HG03196 (cell line): ENCODE measurements at regions not wholly inside any gene's neighbourhood (a gene's known extent, or its start where the extent isn't known, plus 50 kb on each side); places are given as distances from the start of the nearest gene placed in this dataset.

Experiments used
- ATAC-seq: cut with Tn5 transposase; IDR thresholded peaks from one replicate; pipeline ENCODE4 v1.9.1; 2021; ENCODE audit not compliant: unreplicated experiment

DNA sequence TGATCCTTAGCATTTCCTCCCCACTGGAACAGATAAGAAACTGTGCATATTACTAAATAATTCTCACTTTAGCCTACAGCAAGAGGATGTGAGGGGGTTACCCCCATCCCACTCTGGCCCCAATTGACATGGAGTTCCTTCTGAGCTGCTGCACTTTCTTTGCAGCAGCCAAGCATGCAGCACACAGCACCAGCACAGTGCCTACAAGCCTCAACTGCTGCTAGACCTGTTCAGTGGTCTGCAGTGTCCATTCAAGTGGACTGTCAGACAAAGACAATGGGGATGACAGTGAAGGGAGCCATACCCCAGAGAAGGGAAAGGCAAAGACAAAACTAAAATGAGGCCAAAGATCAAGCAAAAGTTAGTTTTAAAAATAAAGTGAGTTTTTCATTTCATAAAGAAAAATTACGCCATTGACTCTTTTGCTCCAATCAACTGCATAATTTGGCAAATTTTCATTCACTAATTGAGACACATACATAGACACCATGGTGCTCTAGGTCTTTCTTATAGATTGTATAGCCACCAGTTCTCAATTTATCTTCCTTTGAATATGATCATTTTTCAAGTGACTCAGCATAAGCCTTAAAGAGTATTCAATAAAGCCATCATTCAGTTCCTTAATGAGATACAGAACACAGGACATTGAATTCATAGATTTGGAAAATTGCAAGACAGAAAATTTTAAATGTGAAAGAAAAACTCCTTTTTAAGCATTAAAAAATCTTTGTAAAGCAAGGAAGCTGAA is 410.6 kb downstream of the HNRNPD start:
- ATAC-seq, result no peak

DNA sequence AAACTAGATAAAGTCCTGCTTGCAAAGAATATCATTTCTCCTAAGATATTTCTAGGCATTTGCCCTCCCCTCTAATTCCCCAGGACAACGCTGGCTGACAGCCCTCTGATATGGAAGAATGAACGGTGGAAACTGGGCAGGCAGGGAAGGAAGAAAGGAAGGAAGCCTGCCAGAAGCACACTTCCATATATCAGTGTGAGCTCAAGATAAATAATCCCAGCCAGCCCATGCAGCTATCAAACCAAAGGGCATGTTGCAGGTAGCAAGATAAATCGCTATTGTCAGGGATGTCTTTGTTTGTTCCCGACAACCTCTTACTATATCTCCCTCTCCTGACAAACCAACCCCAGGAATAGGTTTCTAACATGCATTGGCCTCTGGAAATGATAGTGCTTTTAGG is 412.8 kb downstream of the HNRNPD start:
- no peak for ATAC-seq

DNA sequence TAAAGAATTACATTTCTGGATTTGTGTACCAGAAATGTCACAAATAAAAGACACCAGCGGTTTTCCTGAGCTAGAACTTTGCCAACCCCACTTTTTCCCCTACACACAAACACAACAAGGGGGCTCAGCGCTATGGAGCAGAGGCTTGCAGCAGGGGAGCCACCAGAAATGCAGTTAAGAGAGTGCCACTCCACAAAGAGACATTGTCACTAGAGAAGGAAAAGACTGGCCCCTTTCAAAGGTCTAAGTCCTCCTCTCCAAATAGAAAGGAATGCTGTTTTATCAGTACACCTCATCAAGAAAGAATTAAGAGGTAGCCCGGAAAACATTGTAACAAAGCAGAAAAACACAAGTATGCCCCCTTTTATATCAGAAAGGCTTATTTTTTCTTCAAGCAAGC is 419.5 kb downstream of the HNRNPD start:
- ATAC-seq, result no peak

DNA sequence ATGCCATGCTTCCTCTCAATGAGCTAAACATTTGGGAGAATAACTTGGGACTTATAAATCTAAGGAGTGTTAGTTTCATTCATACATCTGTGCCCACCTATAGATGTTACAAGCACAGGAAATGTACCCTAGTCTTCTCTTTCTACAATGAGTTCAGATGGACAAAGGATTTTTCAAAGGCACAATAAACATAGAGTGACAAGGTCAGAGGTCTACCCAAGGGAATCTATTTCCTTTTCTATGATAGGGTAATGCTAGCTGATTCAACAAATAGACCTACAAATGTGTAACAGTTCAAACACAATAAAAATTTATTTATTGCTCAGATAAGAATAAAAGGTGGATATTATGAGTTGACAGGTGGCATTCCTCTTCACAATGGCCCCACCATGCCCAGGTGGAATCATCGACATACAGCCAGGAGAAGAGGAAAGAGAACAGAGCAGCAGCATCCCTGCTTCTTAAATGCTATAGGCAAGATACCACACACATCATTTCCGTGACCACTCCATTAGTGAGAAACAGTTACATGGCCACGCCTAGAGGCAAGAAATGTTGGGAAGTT is 421.8 kb downstream of the HNRNPD start:
- ATAC-seq, result no peak

DNA sequence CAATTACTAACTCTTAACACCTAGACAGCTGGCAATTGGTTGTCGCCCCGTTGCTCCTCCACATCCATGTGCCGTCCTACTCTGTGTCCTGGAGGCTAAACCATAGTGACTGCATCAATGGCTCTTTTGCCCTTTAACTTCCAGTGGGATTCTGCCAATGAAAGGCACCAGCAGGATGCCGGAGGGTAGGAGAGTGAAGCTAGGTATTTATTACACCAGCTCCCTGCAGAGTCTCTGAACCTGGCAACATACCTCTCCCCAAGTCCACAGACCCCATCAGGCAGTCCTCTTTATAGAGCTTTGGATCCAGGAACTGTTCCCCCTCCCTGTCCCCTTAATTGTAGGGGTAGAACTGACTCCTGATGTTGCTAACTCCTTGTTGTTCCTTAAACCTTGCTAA is 426.8 kb downstream of the HNRNPD start:
- no peak for ATAC-seq

DNA sequence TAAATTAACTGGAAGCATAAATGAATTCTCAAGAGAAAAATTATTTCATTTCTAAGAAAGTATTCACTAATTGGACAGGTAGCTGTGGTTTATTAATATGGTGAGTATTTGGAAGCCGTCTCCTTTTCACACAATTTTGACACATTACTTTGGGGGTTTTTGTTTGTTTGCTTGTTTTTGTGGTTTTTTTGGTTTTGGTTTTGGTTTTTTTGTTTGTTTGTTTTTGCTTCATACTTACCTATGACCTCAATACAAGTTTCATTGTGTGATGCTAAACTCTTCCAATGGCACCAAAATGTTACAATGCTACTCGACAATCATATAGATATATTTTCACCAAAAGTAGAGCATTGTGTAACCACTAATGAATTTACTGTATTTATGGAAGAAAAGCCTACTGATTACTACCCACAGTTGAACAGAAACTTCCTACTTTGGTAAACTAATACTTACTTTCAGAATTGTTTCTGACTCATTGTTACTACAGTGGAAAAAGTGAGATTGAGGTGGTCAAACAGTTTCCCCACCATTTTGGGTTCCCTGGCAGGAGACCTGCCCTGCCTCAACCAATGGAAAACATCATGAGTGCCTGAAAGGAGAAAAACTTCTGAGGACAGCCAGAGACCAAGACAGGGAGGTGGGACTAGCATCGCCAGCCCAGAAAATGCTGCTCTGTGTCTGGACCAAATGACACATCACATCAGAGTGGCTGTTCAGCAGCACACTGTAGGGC is 443.1 kb downstream of the HNRNPD start:
- no peak for ATAC-seq

DNA sequence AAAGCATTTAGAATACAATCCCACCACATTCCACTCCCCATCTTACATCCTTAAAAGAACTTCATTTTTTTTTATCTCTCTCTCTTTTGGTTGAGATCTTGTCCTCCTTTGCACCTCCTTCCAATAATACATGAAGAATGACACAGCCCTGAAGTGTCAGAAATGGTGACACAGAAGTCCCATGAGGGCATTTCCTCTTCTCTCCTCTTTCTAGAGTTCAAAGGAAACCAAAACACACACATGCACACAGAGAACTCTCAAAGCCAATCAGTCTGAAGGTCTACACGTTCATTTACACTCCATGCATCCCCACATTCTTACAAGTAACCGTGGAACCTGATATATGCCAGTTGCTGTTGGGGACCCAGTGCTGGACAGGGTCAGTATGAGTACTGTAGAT is 450.7 kb downstream of the HNRNPD start:
- ATAC-seq, result no peak

DNA sequence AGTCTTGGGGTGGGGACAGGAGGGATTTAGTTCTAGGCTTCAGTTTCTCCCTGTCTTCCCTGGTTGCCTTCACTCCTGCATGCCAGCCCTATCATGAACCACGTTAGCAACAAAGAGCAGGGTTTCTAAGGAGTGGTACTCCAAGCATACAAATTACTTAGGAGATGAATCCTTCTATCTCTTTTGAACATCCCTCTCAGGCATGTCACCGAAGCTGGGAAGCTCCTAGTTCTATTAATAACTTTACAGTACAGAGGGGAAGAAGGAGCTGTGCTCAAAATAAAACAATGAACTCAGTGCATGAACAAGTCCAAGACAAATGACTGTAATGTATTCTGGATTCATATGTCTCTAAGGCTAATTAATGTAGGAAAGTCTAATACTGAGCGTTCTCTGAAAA is 450.6 kb upstream of the RASGEF1B start:
- no peak for ATAC-seq

DNA sequence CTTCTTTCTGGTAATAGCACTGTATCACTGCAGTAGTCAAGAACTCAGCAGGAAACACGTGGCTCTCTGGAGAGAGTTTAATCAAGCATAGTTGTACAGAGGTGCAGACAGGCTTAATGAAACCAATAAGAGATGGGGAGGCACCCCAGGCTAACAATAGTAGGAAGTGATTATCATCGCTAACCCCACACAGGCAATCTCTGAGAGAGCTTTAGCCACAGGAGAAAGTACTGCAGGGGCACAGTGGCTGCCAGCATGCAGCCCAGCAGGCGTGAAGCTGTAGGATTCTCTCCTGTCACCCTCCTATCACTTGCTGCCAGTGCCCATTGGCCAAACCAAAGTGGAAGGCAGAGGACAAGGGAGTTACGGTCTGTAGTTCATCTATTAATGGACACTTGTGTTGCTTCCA is 450.0 kb upstream of the RASGEF1B start:
- ATAC-seq, result no peak

DNA sequence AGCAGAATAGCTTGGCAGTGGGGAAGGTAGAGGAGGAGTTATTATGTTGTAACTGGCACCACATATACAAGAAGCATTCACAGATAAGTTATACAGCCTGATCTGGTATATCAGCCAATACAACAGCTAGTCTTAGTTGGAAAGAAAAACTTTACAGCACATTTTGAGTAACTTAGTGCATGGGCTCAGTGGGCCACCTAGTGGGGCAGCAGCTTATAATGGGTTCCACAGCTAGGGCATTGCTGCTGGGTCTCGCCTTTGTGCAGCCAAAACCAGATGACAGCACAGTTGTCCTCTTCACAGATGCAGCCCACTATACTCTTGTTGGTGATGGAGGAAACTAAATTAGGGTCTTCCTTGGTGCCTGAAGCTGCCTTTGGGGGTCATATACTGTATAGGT is 448.1 kb upstream of the RASGEF1B start:
- no peak for ATAC-seq

DNA sequence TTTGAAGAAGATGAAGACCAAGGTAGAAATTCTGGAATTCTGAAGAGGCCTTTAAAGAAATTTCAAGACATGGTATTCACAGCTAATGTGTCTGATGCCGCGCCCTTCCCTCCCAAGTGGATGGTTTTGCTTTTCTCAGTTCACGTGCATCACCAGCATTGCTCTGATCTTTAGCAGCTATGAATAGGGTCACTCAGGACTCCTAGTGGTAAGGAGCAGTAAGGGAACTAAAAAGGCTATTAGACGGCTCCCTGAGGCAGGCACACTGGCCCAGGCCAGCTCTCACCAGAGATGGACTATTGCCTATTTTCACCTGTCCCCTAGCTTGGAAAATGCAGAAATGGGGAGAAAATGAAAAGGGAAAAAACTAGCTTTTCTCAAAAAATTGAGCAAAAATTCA is 447.5 kb upstream of the RASGEF1B start:
- no peak for ATAC-seq

DNA sequence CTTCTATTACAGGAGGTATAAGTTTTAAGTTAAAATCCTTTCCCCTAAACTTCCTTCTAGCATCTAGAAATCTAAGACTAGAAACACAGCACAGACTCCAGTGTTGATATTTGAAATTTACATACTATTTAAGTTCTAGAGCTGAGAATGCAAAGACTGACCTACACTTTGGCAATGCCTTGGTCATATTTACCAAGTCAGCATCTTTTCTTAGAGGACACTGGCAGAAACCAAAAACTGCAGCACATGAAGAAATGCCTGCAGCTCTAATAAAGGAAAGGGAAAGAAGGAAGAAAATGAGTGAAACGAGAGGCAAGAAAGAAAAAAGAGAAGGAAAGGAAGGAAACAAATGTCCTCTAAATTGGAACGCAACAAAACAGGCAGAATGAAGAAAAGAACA is 443.7 kb upstream of the RASGEF1B start:
- no peak for ATAC-seq

DNA sequence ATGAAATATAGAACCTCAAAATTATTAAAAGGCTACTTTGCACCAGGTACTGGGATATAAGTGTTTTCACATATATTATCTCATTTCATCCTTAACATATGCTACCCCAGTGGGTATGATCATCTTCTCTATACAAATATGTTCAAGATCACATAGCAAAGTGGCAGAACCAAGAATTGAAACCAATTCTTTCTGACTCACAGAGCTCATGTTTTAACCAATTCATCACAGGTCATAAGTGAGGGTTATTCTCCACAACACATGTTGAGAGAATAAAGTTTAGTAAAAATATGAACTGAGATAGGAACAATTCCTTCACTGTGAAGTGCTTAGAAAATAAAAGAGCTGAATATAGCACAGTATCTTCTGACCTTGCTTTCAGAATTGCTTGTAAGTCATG is 442.9 kb upstream of the RASGEF1B start:
- ATAC-seq, result no peak

DNA sequence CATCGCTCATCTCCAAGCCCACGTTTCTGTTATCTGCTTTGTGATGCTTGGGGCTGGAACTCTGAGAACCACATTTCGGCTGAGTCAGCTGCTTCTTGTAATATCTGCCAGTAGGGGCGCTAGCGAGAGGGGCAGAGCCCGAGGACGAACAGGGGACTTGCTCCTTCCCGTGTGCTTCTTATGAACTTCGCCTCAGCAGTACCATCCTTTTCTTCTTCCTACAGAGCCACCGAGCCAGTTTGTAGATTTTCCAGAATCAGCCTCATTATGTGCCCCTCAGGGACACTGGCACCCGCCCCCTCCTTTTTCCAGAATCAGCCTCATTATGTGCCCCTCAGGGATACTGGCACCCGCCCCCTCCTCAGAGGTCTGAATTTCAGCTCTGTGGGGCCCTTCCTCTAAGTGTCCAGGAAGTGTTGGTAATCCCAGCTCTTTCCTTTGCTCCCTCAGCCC is 441.7 kb upstream of the RASGEF1B start:
- ATAC-seq, result peak; percentile 53

DNA sequence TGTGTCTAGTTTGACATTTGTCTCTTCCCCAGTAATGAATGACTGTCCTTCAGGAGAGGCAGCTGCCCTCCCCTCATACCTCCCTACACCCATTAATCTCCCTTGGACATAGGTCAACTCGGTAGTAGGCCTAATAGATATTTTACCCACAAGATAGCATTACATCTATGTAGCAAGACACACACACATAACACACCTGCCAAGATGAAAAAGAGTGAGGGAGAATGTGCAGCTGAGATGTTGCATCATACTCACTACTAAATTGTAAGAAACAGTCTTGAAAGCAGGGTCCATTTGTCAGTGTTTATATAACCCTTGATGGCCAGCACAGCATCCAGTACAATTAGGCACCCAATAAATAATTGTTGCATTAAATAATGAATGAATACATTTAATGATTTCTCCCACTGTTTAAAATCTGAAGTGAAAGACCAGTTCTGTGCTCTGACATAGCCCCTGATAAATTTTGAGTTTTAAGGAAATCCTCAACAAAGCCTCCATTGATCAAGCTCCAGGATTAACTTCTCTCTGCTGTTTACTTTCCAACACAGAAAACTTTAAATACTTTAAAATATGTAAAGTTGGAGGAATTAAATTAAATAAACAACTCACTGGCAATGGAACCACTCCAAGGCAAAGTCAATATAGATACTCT is 440.8 kb upstream of the RASGEF1B start:
- ATAC-seq, result no peak

DNA sequence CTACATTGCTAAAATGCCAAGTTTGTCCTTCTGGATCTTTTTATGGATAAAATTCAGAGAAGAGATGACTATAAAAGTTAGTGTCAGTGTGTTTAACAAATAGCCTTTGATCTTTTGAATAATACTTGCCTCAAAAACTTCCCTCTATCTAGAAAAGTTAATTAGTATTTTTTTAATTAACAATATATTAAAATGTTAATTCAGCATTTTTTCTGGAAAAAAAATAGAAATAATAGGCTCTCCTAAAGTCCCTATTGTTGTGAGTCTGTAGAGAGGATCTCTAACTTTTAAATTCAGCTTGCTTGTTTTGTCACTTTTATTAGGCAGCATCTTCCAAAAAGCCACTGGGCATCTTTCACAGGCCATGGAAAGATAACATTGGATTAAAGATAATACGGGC is 435.2 kb upstream of the RASGEF1B start:
- no peak for ATAC-seq

DNA sequence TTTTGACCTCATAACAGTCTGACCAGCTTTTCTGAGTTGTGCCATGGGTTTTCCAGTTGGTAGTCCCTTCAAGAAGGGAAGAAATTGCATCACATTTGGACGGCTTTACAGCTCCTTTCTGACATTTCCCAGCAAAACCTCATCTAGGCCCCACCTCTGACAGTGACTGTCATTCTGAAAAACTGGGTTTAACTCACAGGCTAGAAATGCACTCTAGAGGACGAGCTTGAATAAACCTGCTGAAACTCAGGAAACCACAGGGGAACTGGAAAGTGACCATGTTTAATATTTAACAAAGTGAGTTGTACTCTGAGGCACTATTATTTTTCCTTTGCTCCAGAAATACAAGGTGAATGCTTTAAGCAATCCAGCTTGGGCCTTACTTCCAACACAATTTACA is 434.3 kb upstream of the RASGEF1B start:
- ATAC-seq, result peak; percentile 97

DNA sequence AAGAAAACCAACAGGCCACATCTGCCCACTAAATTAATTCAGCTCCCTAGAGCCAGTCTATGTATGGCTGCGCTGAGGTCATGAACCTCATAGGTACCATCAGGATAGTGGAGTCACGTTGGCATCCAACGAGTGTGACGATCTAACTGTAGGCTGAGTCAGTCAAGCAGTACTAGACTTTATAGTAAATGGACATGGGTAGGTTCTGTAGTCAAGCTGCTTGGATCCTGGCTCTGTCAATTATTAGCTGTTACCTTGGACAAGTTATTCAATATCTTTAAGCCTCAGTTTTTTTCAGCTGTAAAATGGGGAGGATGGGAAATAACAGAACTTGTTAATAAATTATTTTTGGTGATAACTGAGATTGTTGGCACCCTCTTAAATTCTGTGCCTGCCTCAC is 432.4 kb upstream of the RASGEF1B start:
- ATAC-seq, result no peak

DNA sequence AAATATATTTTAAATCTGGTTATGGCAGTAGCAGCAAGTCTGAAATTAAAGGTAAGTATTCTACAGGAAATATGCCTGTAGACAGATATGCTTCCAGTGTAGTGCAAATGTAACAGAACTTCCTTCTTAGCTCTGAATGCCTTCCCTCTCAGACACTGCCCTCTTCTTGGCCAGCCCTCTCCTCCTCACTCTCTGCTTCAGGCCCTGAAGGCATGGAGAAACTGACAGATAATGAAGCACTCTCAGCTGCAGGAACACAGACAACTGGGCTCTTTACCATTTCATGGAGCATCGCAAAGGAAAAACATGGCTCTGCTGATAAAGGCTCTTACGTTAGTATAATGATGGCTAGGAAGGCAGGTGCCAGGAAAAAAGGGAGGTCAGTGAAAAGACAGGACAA is 431.5 kb upstream of the RASGEF1B start:
- ATAC-seq, result no peak

DNA sequence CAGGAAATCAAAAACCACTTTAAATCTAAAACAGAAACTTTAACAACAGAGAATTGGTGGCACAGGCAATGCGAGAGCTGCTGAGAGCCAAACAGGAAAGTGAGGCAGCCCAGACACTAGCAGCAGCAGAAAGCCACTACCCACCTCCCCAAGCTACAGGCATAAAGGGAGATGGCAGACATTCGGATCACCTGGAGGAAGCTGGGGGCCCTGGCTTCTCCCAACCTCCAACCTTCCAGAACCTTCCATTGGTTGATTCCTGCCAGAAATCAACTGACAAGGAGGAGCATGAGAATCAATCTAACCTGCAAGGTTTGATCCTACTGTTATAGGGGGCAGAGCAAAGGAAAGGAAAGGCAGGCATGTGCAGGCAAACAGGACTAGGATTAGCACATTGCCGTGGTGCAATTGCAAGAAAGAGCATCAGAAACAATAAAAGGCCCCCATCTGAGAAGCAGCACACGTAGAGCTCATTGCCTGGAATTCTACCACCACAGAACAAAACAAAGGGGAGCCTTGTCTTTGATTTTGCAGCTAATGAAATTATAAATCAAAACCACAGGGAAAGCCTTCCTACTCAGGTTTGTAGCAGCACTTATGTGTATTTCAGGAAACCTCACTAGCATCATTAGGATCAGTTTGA is 427.3 kb upstream of the RASGEF1B start:
- no peak for ATAC-seq

DNA sequence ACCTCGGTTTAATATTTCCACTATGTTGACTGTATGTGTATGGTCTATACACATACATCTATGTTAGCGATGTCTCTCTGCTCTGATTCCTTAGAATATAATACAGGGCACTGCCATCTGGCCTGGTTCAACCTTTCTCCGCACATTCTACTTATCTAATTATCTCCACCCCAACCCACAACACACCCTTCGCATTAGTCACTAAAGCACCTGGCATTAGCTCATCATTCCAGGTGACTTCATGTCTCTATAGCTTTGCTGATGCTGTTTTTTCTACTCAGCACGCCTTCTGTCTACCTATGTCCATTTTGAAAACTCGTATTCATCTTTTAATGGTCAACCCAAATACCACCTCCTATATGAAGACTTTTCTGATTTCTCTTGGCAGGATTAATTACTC is 425.2 kb upstream of the RASGEF1B start:
- no peak for ATAC-seq
